Activated CD4-positive, alpha-beta T cell treated with anti-CD3 and anti-CD28 coated beads, Interleukin-2, amount 50 U/mL, for 1 hour (primary cell): ENCODE measurements at regions not wholly inside any gene's neighbourhood (a gene's known extent, or its start where the extent isn't known, plus 50 kb on each side); places are given as distances from the start of the nearest gene placed in this dataset.
"Not testable (repeated sequence)": the region's sequence is repeated elsewhere in the genome, so short reads cannot be mapped to it uniquely, and the experiment has no call there.

Experiments
- DNase-seq: peaks from one replicate; pipeline ENCODE4 v3.0.0-alpha.2; 2020

- no peak for DNase-seq
Measured at GRCh38 chr6:155791891-155792290, 336.3 kb upstream of the NOX3 start.

GRCh38 chr6:155791186-155791585 is 335.5 kb upstream of the NOX3 start:
- no peak for DNase-seq

- DNase-seq, result no peak
Measured at GRCh38 chr6:155787168-155787567, 331.5 kb upstream of the NOX3 start.

GRCh38 chr6:155786528-155786927 is 330.9 kb upstream of the NOX3 start:
- no peak for DNase-seq

GRCh38 chr6:155782739-155783459 is 327.3 kb upstream of the NOX3 start:
- no peak for DNase-seq

- DNase-seq, result no peak
Measured at GRCh38 chr6:155782320-155782731, 326.7 kb upstream of the NOX3 start.

GRCh38 chr6:155779456-155779855 is 323.8 kb upstream of the NOX3 start:
- DNase-seq, result no peak

- DNase-seq, result no peak
Measured at GRCh38 chr6:155778336-155778735, 322.7 kb upstream of the NOX3 start.

GRCh38 chr6:155771822-155772221 is 316.2 kb upstream of the NOX3 start:
- no peak for DNase-seq

- DNase-seq, result no peak
Measured at GRCh38 chr6:155770856-155771255, 315.2 kb upstream of the NOX3 start.

GRCh38 chr6:155770313-155770712 is 314.7 kb upstream of the NOX3 start:
- no peak for DNase-seq

- no peak for DNase-seq
Measured at GRCh38 chr6:155765275-155766194, 309.9 kb upstream of the NOX3 start.

- DNase-seq, result no peak
Measured at GRCh38 chr6:155762649-155763048, 307.0 kb upstream of the NOX3 start.

GRCh38 chr6:155755452-155755851 is 299.8 kb upstream of the NOX3 start:
- DNase-seq, result no peak

GRCh38 chr6:155748778-155749177 is 293.1 kb upstream of the NOX3 start:
- DNase-seq, result not testable (repeated sequence)

- no peak for DNase-seq
Measured at GRCh38 chr6:155747491-155747890, 291.9 kb upstream of the NOX3 start.

GRCh38 chr6:155740781-155741399 is 285.3 kb upstream of the NOX3 start:
- DNase-seq, result no peak

GRCh38 chr6:155738602-155739105 is 283.0 kb upstream of the NOX3 start:
- no peak for DNase-seq

GRCh38 chr6:155717374-155717773 is 261.7 kb upstream of the NOX3 start:
- DNase-seq, result no peak

- no peak for DNase-seq
Measured at GRCh38 chr6:155710704-155711103, 255.1 kb upstream of the NOX3 start.

GRCh38 chr6:155709262-155709661 is 253.6 kb upstream of the NOX3 start:
- DNase-seq, result no peak

GRCh38 chr6:155708100-155708499 is 252.5 kb upstream of the NOX3 start:
- DNase-seq, result no peak

- DNase-seq, result no peak
Measured at GRCh38 chr6:155706806-155707205, 251.2 kb upstream of the NOX3 start.
